ENCODE measurements at regions not wholly inside any gene's neighbourhood (a gene's known extent, or its start where the extent isn't known, plus 50 kb on each side); places are given as distances from the start of the nearest gene placed in this dataset.

DNA sequence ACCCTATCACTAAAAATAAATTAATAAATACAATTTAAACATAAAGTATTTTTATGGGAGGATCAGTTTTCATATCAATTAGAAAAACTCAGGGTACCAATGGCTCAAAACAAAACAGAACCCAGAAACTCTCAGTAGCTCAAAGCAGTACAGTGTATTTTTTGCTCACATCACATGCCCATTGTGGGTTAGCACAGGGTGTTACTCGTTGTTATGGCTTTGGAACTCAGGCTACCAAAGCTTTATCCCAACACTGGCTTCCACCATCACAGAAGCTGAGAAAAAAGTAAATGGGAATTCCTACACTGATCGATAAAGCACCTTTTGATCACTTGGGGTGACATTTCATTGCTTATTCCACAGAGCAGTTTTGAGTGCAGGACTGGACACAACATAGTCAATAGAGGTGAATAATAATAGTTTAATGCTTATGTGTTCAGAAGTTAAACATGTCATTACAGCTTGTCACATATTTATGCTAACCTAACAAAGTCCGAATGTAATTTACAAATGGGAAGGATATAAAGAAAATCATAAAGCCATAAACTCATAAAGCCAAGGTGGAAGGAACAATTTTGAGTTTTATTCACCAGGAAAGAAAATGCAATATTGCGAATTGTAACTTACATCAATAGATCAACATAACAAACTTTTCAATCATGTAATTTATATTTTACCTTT is 484.5 kb upstream of the TMPRSS15 start:
- TF ChIP-seq, protein P1, sequence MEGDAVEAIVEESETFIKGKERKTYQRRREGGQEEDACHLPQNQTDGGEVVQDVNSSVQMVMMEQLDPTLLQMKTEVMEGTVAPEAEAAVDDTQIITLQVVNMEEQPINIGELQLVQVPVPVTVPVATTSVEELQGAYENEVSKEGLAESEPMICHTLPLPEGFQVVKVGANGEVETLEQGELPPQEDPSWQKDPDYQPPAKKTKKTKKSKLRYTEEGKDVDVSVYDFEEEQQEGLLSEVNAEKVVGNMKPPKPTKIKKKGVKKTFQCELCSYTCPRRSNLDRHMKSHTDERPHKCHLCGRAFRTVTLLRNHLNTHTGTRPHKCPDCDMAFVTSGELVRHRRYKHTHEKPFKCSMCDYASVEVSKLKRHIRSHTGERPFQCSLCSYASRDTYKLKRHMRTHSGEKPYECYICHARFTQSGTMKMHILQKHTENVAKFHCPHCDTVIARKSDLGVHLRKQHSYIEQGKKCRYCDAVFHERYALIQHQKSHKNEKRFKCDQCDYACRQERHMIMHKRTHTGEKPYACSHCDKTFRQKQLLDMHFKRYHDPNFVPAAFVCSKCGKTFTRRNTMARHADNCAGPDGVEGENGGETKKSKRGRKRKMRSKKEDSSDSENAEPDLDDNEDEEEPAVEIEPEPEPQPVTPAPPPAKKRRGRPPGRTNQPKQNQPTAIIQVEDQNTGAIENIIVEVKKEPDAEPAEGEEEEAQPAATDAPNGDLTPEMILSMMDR (IDR thresholded peaks at IDR 0.05), result no peak
- TF ChIP-seq POLR2A (IDR thresholded peaks at IDR 0.05), result no peak
